LNCaP clone FGC (cell line): ENCODE measurements at regions not wholly inside any gene's neighbourhood (a gene's known extent, or its start where the extent isn't known, plus 50 kb on each side); places are given as distances from the start of the nearest gene placed in this dataset.
"Not testable (repeated sequence)": the region's sequence is repeated elsewhere in the genome, so short reads cannot be mapped to it uniquely, and the experiment has no call there.

Experiments used
- DNase-seq: peaks from one replicate; pipeline ENCODE4 v3.0.0-alpha.2; 2011; ENCODE audit warnings: low read depth
- H3K4me3 ChIP-seq: 2 replicates; pipeline ENCODE4 v1.5.1; 2011; ENCODE audit warnings: mild to moderate bottlenecking, low read depth, low read length, control low read depth
- TF ChIP-seq, protein P1 (sequence below): IDR thresholded peaks from 2 replicates; pipeline ENCODE4 v1.5.1; 2012; ENCODE audit warnings: mild to moderate bottlenecking; ENCODE audit not compliant: control insufficient read depth, insufficient read depth; ENCODE audit errors: extremely low read depth

DNA sequence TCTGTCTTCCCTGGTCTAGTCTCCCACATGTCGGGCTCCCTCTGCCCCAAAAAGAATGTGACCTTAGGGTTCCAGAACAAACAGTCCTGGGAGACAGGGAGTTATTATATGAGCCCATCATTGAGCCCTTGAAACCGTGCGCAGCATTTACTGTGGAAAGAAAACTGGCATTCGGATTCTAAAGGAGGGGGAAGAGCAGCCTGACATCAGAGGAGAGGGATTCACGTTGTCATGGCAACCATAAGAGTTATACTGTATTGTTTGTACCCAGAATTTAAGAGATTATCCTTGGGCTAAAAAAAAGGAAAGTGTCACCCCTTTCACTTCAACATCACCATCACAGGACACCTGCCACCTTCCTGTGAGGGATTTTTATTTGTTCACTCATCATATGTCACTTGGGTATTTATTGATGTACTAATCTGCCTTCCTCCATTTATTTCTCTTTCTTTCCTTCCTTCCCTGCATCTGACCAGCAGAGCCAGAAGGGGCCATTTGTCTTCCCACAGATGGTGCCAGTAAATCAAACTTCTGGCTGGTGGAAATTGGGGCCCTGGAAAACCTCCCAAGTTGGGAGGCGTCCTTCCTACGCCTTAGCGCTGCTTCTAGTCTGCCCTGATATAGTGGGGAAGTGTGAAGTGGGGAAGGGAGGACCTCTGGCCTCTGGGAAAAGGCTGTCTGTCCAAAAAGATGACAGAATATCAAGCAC lies 64.9 kb upstream of the FRMPD3 start:
- H3K4me3 ChIP-seq: no peak overlapping the region
- DNase-seq: no peak
- TF ChIP-seq, protein P1, sequence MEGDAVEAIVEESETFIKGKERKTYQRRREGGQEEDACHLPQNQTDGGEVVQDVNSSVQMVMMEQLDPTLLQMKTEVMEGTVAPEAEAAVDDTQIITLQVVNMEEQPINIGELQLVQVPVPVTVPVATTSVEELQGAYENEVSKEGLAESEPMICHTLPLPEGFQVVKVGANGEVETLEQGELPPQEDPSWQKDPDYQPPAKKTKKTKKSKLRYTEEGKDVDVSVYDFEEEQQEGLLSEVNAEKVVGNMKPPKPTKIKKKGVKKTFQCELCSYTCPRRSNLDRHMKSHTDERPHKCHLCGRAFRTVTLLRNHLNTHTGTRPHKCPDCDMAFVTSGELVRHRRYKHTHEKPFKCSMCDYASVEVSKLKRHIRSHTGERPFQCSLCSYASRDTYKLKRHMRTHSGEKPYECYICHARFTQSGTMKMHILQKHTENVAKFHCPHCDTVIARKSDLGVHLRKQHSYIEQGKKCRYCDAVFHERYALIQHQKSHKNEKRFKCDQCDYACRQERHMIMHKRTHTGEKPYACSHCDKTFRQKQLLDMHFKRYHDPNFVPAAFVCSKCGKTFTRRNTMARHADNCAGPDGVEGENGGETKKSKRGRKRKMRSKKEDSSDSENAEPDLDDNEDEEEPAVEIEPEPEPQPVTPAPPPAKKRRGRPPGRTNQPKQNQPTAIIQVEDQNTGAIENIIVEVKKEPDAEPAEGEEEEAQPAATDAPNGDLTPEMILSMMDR: no peak

DNA sequence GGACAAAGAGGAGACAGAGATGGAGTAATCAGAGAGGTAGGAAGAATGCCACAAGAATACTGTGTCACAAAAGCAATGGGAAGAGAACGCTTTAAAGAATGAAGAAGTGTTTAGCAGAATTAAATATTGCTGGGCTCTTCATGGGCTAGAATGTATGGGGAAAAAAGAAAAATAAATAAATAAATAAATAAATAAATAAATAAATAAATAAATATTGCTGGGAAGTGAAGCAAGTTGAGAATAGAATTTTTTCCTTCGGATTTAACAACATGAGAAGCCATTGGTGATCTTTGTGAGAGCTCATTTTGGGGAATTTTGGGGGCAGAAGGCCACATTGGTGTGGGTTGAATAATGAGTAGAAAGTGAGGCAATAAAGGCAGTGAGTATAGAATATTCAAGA lies 59.7 kb upstream of the FRMPD3 start:
- TF ChIP-seq, protein P1: no peak
- no peak for DNase-seq
- H3K4me3 ChIP-seq: no peak overlapping the region

DNA sequence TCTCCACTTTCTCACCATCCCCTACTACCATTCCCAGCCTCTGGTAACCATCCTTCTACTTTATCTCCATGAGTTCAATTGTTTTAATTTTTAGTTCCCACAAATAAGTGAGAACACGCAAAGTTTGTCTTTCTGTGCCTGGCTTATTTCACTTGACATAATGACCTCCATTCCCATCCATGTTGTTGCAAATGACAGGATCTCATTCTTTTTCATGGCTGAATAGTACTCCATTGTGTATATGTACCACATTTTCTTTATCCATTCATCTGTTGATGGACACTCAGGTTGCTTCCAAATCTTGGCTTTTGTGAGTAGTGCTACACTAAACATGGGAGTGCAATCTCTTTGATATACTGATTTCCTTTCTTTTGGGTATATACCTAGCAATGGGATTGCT lies 55.8 kb upstream of the FRMPD3 start:
- not testable (repeated sequence) for H3K4me3 ChIP-seq, DNase-seq

DNA sequence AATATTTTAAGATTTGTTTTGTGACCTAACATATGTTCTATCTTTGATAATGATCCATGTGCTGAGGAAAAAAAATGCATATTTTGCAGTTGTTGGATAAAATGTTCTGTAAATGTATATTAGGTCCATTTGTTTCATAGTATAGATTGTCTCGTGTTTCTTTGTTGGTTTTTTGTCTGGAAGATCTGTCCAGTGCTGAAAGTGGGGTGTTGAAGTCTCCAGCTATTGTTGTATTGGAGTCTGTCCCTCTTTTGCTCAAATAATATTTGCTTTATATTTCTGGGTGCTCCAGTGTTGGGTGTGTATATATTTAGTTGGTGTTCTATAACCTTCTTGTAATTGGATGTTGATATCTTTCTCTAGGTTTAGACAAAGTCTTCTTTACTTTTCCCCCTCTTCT lies 53.2 kb upstream of the FRMPD3 start:
- no peak overlapping the region for H3K4me3 ChIP-seq
- TF ChIP-seq, protein P1: no peak
- DNase-seq: no peak

DNA sequence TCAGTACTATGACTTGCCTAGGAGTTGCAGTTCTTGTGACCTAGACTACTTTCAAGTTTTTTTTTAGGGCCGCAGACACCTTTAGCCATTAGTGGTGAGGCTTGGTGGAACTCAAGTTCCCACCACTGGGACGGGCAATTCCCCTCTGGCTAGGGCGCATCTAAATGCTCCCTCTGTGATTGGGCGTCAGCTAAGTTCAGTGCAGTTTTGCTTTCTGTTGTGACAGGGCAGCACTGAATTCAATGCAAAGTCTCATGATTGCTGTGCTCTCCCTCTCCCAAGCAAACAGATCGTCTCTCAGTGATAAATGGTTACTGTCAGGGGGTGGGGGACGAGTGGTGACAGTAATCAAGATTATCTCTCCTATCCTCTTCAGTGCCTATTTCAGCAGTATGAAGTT lies 52.7 kb upstream of the FRMPD3 start:
- no peak overlapping the region for H3K4me3 ChIP-seq
- TF ChIP-seq, protein P1: no peak
- no peak for DNase-seq

DNA sequence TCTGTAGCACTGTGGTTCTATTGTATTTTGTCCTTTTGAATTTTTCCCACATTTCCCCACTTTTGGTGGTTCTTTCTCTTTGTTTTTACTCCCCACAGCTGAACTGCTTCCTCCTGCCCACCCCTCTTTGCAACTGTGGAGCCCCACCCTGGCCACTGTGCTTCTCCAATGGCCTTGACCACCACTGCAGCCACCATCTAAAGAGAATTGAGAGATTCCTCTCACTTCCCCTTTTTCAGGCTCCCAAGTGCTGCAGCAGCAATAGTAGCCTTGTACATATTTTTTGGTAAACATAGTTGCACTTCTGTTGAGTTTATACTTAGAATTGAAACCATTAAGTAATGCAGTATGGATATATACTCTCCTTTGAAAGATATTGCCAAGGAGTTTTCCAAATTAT lies 51.3 kb upstream of the FRMPD3 start:
- no peak overlapping the region for H3K4me3 ChIP-seq
- DNase-seq: no peak
- TF ChIP-seq, protein P1: no peak
